ENCODE measurements at regions not wholly inside any gene's neighbourhood (a gene's known extent, or its start where the extent isn't known, plus 50 kb on each side); places are given as distances from the start of the nearest gene placed in this dataset.

DNA sequence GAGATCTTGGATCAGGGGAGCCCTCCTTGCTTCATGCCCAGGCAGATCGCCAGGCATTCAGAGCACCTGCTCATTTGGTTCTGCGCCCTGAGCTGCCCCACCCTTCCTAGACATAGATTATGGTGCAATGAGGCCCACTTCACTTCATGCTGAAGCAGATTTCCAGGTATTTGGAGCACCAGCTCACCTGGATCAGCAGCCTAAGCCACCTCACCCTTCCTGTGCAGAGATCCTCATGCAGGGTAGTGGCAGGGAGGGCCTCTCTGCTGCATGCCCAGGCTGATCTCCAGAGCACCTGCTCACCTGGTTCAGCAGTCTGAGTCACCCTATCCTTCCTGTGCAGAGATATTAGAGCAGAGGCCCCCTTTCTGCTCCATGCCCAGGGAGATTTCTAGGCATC, 1966.1 kb downstream of the PCDH9 start:
- TF ChIP-seq, protein P1, sequence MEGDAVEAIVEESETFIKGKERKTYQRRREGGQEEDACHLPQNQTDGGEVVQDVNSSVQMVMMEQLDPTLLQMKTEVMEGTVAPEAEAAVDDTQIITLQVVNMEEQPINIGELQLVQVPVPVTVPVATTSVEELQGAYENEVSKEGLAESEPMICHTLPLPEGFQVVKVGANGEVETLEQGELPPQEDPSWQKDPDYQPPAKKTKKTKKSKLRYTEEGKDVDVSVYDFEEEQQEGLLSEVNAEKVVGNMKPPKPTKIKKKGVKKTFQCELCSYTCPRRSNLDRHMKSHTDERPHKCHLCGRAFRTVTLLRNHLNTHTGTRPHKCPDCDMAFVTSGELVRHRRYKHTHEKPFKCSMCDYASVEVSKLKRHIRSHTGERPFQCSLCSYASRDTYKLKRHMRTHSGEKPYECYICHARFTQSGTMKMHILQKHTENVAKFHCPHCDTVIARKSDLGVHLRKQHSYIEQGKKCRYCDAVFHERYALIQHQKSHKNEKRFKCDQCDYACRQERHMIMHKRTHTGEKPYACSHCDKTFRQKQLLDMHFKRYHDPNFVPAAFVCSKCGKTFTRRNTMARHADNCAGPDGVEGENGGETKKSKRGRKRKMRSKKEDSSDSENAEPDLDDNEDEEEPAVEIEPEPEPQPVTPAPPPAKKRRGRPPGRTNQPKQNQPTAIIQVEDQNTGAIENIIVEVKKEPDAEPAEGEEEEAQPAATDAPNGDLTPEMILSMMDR (IDR thresholded peaks at IDR 0.05), result no peak

DNA sequence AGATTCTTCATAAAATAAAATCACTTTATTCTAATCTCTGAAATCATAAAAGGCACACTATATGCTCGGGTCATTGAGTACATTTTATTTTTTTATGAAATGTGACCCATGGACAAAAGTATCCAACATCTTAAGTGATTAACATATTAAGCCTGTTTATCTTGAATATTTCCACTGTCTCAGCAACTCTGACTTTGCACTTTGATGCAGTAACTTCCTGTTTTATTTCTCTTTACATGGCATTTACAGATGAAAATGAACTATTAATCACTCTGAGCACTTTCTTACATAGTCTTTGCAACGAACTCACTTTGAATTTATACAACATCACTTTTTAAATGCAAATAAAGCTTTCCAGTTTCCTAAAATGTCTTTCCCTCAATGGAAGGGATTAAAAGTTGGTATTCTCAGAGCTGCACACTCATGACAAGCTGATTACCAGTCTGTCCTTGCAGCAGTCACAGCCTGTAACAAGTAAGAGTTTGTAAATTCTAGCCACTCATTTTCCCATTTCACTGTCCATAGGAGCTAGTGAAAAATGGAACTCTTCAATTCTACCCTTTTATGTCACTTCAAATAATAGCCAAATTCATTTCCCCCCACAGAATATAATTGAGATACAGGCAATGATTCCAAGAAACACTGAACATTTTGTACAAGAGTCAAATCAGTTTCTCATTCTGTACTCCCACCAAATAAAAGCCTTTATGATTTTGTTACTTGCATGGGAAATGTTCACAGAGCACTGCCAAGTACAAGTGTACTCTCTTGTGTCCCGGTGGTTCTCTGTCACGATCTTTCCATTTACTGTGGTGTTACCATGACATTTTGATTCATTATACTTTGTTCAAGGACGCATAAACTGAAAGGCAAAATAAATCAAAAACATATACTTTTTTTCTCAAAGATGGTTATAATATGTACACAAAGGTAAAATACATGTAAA, 1968.9 kb downstream of the PCDH9 start:
- TF ChIP-seq, protein P1 (IDR thresholded peaks at IDR 0.05), result no peak

DNA sequence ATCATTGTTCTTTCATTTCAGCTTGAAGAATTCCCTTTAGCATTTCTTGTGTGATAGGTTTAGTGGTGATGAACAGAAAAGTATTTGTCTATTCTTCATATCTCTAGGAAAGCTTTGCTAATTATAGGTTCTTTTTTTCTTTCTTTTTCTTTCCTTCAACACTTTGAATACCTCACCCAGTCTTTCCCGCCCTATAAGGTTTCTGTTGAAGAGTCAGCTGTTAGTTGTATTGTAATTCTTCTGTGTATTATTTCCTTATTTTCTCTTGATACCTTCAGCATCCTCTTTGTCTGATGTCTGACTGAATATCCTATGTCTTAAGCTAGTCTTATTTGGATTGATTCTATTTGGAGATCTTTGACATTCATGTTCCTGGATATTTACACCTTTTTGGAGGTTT, 1989.4 kb downstream of the PCDH9 start:
- TF ChIP-seq, protein P1 (IDR thresholded peaks at IDR 0.05), result no peak

DNA sequence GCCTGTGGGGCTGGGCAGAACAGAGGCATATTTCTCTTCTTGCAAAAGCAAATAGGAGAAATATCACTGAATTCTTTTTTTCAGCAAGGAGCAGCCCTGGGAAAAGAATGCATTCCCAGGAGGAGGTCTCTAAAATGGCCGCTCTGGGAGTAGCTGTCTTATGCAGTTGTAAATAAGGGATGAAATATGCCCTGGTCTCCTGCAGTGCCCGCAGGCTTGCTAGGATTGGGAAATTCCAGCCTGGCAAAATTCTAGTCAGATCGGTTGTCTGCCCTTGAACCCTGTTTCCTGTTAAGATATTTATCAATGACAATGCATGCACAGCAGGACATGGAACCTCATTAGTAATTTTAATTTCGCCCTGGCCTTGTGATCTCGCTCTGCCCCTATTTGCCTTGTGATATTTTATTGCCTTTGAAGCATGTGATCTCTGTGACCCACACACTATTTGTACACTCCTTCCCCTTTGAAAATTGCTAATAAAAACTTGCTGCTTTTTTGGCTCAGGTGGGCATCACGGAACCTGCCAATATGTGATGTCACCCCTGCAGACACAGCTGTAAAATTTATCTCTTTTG, 1993.2 kb downstream of the PCDH9 start:
- TF ChIP-seq, protein P1 (IDR thresholded peaks at IDR 0.05), result no peak

DNA sequence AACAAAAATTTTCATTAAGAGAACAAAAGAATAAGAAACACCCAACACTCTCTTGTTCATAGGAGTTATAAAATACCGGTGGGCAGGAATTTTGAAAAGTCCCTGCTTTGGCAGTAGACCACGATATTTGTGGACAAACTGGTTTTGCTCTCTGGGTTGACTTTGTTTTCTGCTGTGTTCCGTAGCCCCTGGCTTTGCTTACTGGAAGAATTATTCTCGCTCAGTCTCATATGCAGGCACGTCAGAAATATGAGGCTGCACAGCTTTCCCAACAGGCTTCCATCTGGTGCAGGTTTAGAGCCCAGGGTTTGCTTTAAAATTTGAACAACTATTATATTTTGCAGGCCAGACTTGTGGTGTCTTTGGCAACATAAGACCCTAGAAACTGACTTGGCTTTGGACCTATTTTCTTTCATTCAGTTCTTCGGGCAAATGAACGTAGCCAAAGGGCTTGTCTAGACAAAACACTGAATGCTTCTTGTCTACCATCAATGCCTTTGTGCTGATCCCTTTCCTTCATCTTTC, 2012.6 kb downstream of the PCDH9 start:
- TF ChIP-seq, protein P1 (IDR thresholded peaks at IDR 0.05), result no peak

DNA sequence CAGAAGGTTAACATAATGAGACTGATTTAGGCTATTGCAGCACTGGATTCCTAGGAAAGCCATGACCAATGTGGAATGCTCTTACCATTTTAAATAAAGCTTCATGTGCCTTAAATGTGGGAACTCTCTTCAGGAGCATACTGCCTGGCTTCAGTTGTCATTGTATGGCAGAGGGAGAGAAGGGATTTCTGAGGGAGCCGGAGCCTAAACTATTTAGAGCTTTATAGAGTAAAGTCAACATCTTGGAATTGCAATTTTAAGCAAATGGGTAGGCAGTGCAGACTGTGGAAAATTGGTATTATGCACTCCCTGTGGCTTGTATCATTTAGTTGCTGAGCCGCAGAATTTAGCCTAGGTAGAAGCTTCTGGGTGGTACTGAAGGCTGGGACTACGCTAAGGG, 2041.4 kb downstream of the PCDH9 start:
- TF ChIP-seq, protein P1 (IDR thresholded peaks at IDR 0.05), result no peak

DNA sequence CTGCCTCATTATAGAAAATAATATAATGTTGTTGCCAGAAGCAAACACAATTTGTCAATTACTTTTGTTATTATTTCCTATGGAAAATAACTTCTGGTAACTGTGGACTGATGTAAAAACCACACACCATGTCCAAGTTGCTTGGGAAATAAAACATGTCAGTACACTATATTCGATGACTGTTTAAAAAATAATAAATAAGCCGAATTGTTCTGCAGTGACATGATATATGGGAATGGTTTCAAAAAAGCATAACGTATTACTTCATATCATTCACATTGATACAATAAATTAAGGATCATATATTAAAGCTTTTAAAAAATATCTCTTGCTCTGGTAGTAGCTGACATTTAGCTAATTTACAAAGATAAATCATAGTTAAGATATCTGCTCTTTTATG, 2062.1 kb downstream of the PCDH9 start:
- TF ChIP-seq, protein P1 (IDR thresholded peaks at IDR 0.05), result no peak

Measured in LNCAP (cell line).